GM18519 (cell line): ENCODE measurements at regions not wholly inside any gene's neighbourhood (a gene's known extent, or its start where the extent isn't known, plus 50 kb on each side); places are given as distances from the start of the nearest gene placed in this dataset.
"Not testable (repeated sequence)": the region's sequence is repeated elsewhere in the genome, so short reads cannot be mapped to it uniquely, and the experiment has no call there.

Experiments used
- ATAC-seq: cut with Tn5 transposase; IDR thresholded peaks from one replicate; pipeline ENCODE4 v1.9.1; 2021; ENCODE audit warnings: mild to moderate bottlenecking, moderate library complexity; ENCODE audit not compliant: unreplicated experiment, low FRiP score

GRCh38 chr9:26262421-26263107 lies 584.3 kb upstream of the TUSC1 start:
- no peak for ATAC-seq

- no peak for ATAC-seq
These were observed 583.5 kb upstream of the TUSC1 start for GRCh38 chr9:26261503-26262330.

GRCh38 chr9:26260238-26260637 lies 582.0 kb upstream of the TUSC1 start:
- ATAC-seq = no peak

GRCh38 chr9:26247861-26248260 lies 569.6 kb upstream of the TUSC1 start:
- ATAC-seq = no peak

GRCh38 chr9:26244661-26245451 lies 566.6 kb upstream of the TUSC1 start:
- ATAC-seq = no peak

GRCh38 chr9:26243726-26244125 lies 565.5 kb upstream of the TUSC1 start:
- no peak for ATAC-seq

DNA sequence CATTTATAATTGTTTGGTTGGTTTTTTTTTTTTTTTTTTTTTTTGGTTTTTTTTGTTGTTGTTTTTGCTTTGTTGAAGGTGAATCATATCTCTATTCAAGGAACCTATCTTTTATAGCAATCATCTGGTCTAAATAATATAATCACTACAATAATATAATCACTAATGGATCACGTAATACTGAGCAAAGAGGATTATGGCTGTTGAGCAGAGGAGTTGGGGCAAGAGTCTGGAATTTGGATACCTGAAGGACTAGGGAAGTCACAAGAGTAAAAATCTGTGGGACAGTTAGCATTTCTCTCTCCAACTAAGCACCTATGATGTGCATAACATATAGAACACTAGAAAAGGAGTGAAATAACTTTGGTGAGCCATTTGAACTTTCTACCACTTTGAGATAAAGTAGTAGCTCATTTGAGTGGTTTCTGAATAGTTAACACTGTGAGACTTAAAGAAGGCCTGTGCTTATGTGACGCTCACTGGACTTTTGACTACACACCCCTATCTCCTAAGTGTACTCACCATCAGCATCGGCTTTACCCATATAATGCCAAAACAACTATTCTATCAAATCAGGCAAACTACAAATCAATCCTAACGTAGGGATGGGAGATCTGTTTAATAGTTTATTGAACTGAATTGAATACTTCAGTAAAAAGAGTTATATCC lies 564.9 kb upstream of the TUSC1 start:
- no peak for ATAC-seq

DNA sequence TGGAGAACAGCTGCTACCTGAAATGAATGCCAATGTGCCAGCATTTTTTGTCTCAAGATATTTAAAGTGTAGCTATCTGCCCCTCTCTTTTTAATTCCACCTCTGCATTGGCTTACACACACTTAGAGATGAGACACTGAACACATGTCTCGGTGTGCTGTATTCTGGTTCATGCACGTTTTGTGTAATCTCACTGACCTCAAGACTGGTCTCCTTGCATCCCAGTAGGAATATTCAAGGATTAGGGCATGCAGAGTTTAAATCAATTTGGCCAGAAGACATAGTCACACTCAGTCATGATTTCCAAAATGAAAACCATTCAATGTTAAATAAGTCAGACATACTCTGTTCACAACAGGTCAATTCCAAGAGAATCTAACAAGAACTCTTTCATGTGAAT lies 561.8 kb upstream of the TUSC1 start:
- ATAC-seq = no peak

- ATAC-seq = no peak
These were observed 559.0 kb upstream of the TUSC1 start for GRCh38 chr9:26237256-26237655.

DNA sequence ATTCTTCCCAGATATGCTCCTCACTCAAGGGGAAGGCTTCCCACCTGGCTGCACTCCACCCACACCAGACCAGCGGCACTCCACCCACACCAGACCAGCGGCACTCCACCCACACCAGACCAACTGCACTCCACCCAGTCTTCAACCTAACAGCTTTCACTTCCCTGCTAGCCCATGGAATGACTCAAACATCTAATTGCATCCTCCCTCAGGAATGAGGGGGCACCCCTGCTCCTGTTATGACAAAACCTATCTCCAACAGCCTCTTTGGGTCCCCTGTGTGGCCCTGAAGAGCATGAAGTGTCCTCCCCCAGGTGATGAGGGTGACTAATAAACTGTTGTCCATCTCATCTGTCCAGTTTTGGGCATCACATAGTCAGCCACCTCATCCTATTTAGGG lies 556.6 kb upstream of the TUSC1 start:
- no peak for ATAC-seq

- ATAC-seq = no peak
These were observed 553.1 kb upstream of the TUSC1 start for GRCh38 chr9:26231391-26231790.

DNA sequence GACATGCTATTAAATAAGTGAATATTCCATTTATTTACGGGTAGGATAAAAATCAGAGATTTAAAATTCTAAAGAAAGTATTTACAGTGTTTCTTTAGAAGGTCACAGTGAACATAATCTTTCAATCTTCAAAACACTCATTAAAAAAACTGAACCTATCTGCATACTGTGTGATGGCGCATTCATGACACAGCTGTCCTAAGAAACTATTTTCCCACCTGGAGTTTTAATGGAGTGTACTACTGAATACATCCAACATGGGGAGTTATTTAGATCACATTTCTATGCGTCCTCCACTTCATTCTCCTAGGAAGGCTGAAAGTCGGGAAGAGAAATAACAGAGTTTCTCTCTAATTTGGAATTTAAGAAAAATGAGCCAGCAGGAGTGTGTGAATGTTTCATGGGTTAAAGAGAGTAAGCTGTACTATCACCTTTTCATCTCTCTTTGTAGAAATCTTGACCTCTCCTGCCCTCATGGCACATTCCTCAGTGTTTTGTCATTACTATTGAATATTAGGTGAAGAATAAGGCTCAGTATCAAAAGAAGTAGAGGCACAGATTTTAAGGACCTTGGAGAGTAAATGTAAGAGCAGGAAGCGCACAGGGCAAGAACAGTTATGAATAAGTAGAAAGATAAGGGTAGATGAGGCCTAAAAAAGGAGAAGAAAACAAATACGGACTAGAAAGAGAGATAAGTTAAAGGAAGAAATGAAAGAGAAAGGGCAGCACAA lies 551.2 kb upstream of the TUSC1 start:
- no peak for ATAC-seq

- no peak for ATAC-seq
These were observed 550.0 kb upstream of the TUSC1 start for GRCh38 chr9:26228273-26228672.

DNA sequence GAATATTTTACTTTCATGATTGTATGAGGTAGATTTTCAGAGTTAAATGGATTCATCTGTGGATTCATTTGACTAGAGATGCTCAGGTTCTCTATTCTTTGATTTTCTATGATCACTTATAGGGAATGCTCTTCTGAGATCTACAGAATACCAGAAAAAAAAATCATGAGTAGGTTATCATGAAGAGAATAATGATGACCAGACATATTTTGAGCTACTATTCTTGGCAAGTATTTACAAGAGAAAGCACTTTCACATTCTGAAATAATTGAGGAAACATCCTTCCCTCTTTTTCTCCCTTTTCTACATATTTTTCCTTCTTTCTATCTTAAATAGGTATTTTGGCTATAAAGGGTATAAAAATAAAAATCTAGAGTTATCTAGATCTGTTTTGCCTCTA lies 543.0 kb upstream of the TUSC1 start:
- ATAC-seq = no peak

DNA sequence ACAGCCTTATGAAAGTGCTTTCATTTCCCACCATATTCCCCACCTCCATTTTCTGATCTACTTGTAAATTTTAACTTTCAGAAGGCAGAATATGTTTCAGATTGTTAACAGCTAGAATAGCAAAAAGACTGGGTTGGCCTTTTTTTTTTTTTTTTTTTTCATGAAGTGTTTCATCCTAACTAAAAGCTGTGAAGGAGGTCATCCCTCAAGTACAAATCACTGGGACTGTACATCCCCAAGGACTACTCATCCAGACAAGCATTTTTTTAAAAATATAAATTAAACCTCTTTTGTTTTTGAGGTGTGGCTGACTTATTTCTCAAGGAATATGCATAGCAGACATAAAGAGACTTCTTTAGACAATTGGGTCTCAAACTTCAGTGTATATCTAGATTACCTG lies 542.1 kb upstream of the TUSC1 start:
- ATAC-seq = no peak

- no peak for ATAC-seq
These were observed 541.7 kb upstream of the TUSC1 start for GRCh38 chr9:26219961-26220360.

DNA sequence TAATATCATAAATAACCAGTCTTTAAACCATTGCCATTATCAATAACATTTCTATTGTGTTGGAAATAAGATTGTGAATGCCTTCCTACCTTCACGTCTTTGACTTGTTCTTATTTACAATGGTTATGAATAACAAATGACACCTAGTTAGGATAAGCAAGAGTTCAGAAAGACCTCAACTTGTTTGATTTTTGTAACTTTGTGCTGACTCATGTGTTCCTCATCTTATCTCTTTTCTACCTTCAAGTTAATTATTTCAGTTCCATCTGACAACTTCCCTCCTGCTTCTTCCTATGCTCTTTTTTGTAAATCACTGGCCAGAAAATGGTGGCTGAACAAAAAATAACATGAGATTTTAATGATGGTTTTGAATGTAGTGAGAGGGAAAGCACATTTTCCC lies 538.5 kb upstream of the TUSC1 start:
- ATAC-seq = no peak

- not testable (repeated sequence) for ATAC-seq
These were observed 536.6 kb upstream of the TUSC1 start for GRCh38 chr9:26214713-26215444.

GRCh38 chr9:26210338-26210851 lies 532.2 kb upstream of the TUSC1 start:
- no peak for ATAC-seq
